ENCODE measurements at regions not wholly inside any gene's neighbourhood (a gene's known extent, or its start where the extent isn't known, plus 50 kb on each side); places are given as distances from the start of the nearest gene placed in this dataset.

DNA sequence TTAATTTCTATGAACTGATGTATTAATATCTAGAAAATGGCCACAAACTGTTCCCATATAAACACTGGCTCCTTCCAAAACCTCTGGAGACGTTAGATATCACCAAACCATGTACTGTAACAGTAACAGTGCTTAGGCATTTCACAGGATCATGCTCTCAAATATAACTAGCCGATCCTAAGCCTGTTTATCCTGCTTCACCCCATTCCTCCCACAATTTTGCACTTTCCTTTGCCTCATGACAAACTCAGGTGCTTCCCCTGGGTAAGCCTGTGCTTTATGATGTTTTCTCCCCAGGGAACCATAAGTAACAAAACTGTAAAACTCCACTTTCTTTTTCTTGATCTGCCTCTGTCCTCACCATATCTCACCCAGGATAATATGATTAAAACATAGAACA is 452.3 kb downstream of the PLA2G4A start:
- H3K36me3 Mint-ChIP-seq: no peaks in the 10 kb centered on the region
- H3K9me3 Mint-ChIP-seq: no peaks in the 10 kb centered on the region
- no peak for TF ChIP-seq CTCF (conservative IDR thresholded peaks at IDR 0.05)
- H3K4me1 Mint-ChIP-seq (ENCODE audit: unreplicated experiment): no peaks in the 10 kb centered on the region
- no peak for DNase-seq (ENCODE audit: extremely low spot score, unreplicated experiment)
- peak overlapping the region; percentile 21 for H3K4me3 Mint-ChIP-seq
- no peaks in the 10 kb centered on the region for H3K27me3 Mint-ChIP-seq
- H3K27ac Mint-ChIP-seq: peak overlapping the region; percentile 17

DNA sequence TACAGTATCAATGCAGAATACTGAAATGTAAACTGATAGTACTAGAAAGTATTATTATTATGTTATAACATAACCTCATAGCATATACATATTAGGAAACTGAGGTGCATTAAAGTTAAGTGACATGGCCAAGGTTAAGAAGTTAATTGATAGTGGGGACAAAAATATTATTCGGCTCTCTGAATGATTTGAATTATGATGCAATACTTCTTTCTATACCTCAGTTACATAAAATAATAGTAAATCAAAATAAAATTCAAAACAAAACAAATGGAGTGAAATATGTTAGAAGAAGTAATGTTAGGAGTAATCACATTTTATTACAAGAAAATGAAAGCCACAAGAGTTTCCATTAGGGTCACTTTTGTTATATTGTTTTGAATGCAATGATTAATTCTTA is 455.2 kb downstream of the PLA2G4A start:
- no peak for TF ChIP-seq CTCF (conservative IDR thresholded peaks at IDR 0.05)
- H3K36me3 Mint-ChIP-seq: no peaks in the 10 kb centered on the region

DNA sequence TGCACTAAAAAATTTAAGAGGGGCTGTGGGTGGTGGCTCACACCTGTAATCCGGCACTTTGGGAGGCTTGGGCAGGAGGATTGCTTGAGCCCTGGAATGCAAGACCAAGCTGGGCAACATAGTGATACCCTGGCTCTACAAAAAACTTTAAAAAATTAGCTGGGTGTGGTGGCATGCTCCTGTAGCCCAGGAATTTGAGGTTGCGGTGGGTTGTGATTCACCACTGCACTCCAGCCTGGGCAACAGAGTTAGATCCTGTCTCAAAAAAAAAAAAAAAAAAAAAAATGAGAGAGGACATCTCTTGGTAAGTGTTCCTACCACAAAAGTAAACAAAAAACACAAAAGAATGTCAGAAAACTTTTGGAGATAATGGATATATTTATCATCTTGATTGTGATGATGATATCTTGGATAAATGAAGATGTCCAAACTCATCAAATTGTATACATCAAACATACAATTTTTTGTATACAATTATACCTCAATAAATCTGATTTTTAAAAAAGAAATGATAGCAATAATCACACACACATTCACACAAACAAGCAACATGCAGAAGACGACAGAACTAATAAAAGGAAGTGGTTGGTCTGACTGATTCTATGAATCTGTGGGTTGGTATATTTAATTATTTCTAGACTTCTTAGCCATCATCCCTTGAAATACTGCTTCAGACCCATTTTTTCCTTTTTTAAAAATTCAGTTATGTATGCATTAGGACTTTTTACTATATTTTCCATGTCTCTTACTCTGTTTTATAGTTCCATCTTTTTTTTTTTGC is 465.9 kb downstream of the PLA2G4A start:
- Mint-ChIP-seq H3K4me3 (no peak overlapping the region), H3K27me3 (peaks cover 6% of the 10 kb centered on the region), H3K27ac (no peak overlapping the region), H3K9me3 (peaks cover 4% of the 10 kb centered on the region), H3K4me1 (ENCODE audit: unreplicated experiment) (no peaks in the 10 kb centered on the region), H3K36me3 (no peaks in the 10 kb centered on the region)
- no peak for DNase-seq (ENCODE audit: extremely low spot score, unreplicated experiment)
- no peak for TF ChIP-seq CTCF (conservative IDR thresholded peaks at IDR 0.05)

More for the DNA sequence above, 455.2 kb downstream of the PLA2G4A start:
- H3K4me1 Mint-ChIP-seq (ENCODE audit: unreplicated experiment): no peaks in the 10 kb centered on the region
- H3K4me3 Mint-ChIP-seq: no peak overlapping the region
- peaks cover 3% of the 10 kb centered on the region for H3K9me3 Mint-ChIP-seq
- no peak for DNase-seq (ENCODE audit: extremely low spot score, unreplicated experiment)
- no peak overlapping the region for H3K27ac Mint-ChIP-seq
- H3K27me3 Mint-ChIP-seq: no peaks in the 10 kb centered on the region

- DNase-seq (ENCODE audit: extremely low spot score, unreplicated experiment): no peak
- Mint-ChIP-seq H3K4me1 (ENCODE audit: unreplicated experiment) (no peaks in the 10 kb centered on the region), H3K4me3 (no peak overlapping the region), H3K27me3 (peaks cover 6% of the 10 kb centered on the region), H3K9me3 (peaks cover 4% of the 10 kb centered on the region), H3K36me3 (no peaks in the 10 kb centered on the region), H3K27ac (no peak overlapping the region)
- no peak for TF ChIP-seq CTCF (conservative IDR thresholded peaks at IDR 0.05)
These were observed 471.3 kb downstream of the PLA2G4A start for GRCh38 chr1:187300081-187300480.

DNA sequence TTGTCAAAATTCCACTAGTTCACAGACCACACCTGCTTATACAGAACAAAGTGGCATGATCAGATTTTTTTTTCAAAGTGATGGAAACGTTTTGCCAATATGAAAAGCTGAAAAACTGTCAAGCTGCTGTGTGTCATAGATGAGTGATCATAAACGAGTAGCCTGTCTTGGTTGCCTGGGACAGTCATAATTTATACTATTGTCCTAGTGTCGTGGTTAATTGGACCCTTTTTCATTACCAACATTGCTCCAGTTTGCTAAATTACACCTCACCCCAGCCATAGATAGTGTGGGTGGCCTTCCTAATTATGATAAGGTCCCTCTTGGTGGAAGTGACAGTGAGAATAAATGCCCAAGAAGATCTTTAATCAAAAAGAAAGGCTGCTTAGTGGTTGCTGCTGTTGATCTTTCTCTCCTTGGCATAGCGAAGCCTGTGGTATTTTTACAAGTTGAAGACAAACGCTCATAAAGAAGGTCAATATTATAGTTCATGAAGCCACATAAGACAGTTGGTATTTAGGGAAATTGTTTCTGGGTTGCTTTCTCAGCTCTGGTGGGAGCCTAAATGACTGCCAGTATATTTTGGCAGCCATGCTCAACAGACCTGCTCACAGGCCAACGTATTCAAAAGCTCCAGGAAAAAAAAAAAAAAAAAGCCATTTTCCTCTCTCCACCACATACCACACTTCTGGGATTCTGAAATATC is 478.1 kb downstream of the PLA2G4A start:
- no peaks in the 10 kb centered on the region for H3K27me3 Mint-ChIP-seq
- TF ChIP-seq CTCF (conservative IDR thresholded peaks at IDR 0.05): no peak
- H3K9me3 Mint-ChIP-seq: no peaks in the 10 kb centered on the region
- no peak for DNase-seq (ENCODE audit: extremely low spot score, unreplicated experiment)
- no peaks in the 10 kb centered on the region for H3K36me3 Mint-ChIP-seq
- H3K4me1 Mint-ChIP-seq (ENCODE audit: unreplicated experiment): no peaks in the 10 kb centered on the region
- no peak overlapping the region for H3K27ac Mint-ChIP-seq
- no peak overlapping the region for H3K4me3 Mint-ChIP-seq

Data from type B pancreatic cell (in vitro differentiated cells).